ENCODE measurements at regions not wholly inside any gene's neighbourhood (a gene's known extent, or its start where the extent isn't known, plus 50 kb on each side); places are given as distances from the start of the nearest gene placed in this dataset.
"Not testable (repeated sequence)": the region's sequence is repeated elsewhere in the genome, so short reads cannot be mapped to it uniquely, and the experiment has no call there.

- CTCF ChIA-PET; H3K4me2 ChIP-seq (ENCODE audit: low read length); H2AFZ ChIP-seq (ENCODE audit: low read length); H3K79me2 ChIP-seq (ENCODE audit: low read length); H3K4me3 ChIP-seq (ENCODE audit: low read length); H3K9me2 ChIP-seq (replicated peaks; ENCODE audit: low read length); H3K9ac ChIP-seq (ENCODE audit: low read length); H3F3A ChIP-seq (ENCODE audit: low read length, unreplicated experiment); POLR2A ChIA-PET (ENCODE audit: unreplicated experiment); H4K20me1 ChIP-seq (ENCODE audit: low read length); H3K9me3 ChIP-seq (ENCODE audit: low read length); H3K27me3 ChIP-seq (ENCODE audit: low read length); H3K4me1 ChIP-seq (ENCODE audit: insufficient read depth, low read length); intact Hi-C loops (cut with micrococcal nuclease); H3K36me3 ChIP-seq (ENCODE audit: low read depth, low read length); H3K27ac ChIP-seq (ENCODE audit: low read length); BruUV-seq (replicated peaks): not testable (repeated sequence)
- ATAC-seq (peak; percentile 46; the same call in 1 of the 2 replicates), DNase-seq (peak; percentile 20)
- TF ChIP-seq CTCF (conservative IDR thresholded peaks at IDR 0.05; ENCODE audit: low read depth, low read length) = 0 out of 2 replicates have a peak, but pooled peaks have one; percentile 16
Measured at GRCh38 chr2:89112434-89112833, 421.0 kb downstream of the RPIA start.

GRCh38 chr2:89113286-89113685 lies 421.8 kb downstream of the RPIA start:
- H3K27me3 ChIP-seq (ENCODE audit: low read length); H3F3A ChIP-seq (ENCODE audit: low read length, unreplicated experiment); H3K79me2 ChIP-seq (ENCODE audit: low read length); H3K4me1 ChIP-seq (ENCODE audit: insufficient read depth, low read length); intact Hi-C loops (cut with micrococcal nuclease); H3K9ac ChIP-seq (ENCODE audit: low read length); H3K27ac ChIP-seq (ENCODE audit: low read length); H3K36me3 ChIP-seq (ENCODE audit: low read depth, low read length); H2AFZ ChIP-seq (ENCODE audit: low read length); CTCF ChIA-PET; H3K4me2 ChIP-seq (ENCODE audit: low read length); ATAC-seq; DNase-seq; H3K9me2 ChIP-seq (replicated peaks; ENCODE audit: low read length); H3K4me3 ChIP-seq (ENCODE audit: low read length); BruUV-seq (replicated peaks); H3K9me3 ChIP-seq (ENCODE audit: low read length); POLR2A ChIA-PET (ENCODE audit: unreplicated experiment); H4K20me1 ChIP-seq (ENCODE audit: low read length): not testable (repeated sequence)

- H3K4me2 ChIP-seq (ENCODE audit: low read length); CTCF ChIA-PET; H3K9me2 ChIP-seq (replicated peaks; ENCODE audit: low read length); H4K20me1 ChIP-seq (ENCODE audit: low read length); H2AFZ ChIP-seq (ENCODE audit: low read length); H3K27ac ChIP-seq (ENCODE audit: low read length); H3K36me3 ChIP-seq (ENCODE audit: low read depth, low read length); BruUV-seq (replicated peaks); intact Hi-C loops (cut with micrococcal nuclease); H3F3A ChIP-seq (ENCODE audit: low read length, unreplicated experiment); H3K9ac ChIP-seq (ENCODE audit: low read length); H3K4me3 ChIP-seq (ENCODE audit: low read length); ATAC-seq; H3K4me1 ChIP-seq (ENCODE audit: insufficient read depth, low read length); POLR2A ChIA-PET (ENCODE audit: unreplicated experiment); H3K9me3 ChIP-seq (ENCODE audit: low read length); DNase-seq; H3K79me2 ChIP-seq (ENCODE audit: low read length): not testable (repeated sequence)
- H3K27me3 ChIP-seq (ENCODE audit: low read length) = peaks cover 21% of the 10 kb centered on the region
Measured at GRCh38 chr2:89129440-89129839, 438.0 kb downstream of the RPIA start.

GRCh38 chr2:89130665-89131308 lies 439.3 kb downstream of the RPIA start:
- H3K9me2 ChIP-seq (replicated peaks; ENCODE audit: low read length); H3K27ac ChIP-seq (ENCODE audit: low read length); H3K4me1 ChIP-seq (ENCODE audit: insufficient read depth, low read length); H3K79me2 ChIP-seq (ENCODE audit: low read length); H3K36me3 ChIP-seq (ENCODE audit: low read depth, low read length); H3K9me3 ChIP-seq (ENCODE audit: low read length); H3F3A ChIP-seq (ENCODE audit: low read length, unreplicated experiment); BruUV-seq (replicated peaks); CTCF ChIA-PET; H2AFZ ChIP-seq (ENCODE audit: low read length); H3K4me2 ChIP-seq (ENCODE audit: low read length); intact Hi-C loops (cut with micrococcal nuclease); POLR2A ChIA-PET (ENCODE audit: unreplicated experiment); H3K4me3 ChIP-seq (ENCODE audit: low read length); H4K20me1 ChIP-seq (ENCODE audit: low read length); ATAC-seq; H3K9ac ChIP-seq (ENCODE audit: low read length); DNase-seq: not testable (repeated sequence)
- H3K27me3 ChIP-seq (ENCODE audit: low read length) = peaks cover 21% of the 10 kb centered on the region

- DNase-seq; H3K9me2 ChIP-seq (replicated peaks; ENCODE audit: low read length); H3K4me2 ChIP-seq (ENCODE audit: low read length); ATAC-seq; BruUV-seq (replicated peaks); H3K27ac ChIP-seq (ENCODE audit: low read length); POLR2A ChIA-PET (ENCODE audit: unreplicated experiment); H3K4me3 ChIP-seq (ENCODE audit: low read length); intact Hi-C loops (cut with micrococcal nuclease); H4K20me1 ChIP-seq (ENCODE audit: low read length); H3K79me2 ChIP-seq (ENCODE audit: low read length); H3F3A ChIP-seq (ENCODE audit: low read length, unreplicated experiment); H3K9ac ChIP-seq (ENCODE audit: low read length); H2AFZ ChIP-seq (ENCODE audit: low read length); H3K4me1 ChIP-seq (ENCODE audit: insufficient read depth, low read length); H3K9me3 ChIP-seq (ENCODE audit: low read length); CTCF ChIA-PET; H3K27me3 ChIP-seq (ENCODE audit: low read length); H3K36me3 ChIP-seq (ENCODE audit: low read depth, low read length): not testable (repeated sequence)
Measured at GRCh38 chr2:89142959-89143358, 451.5 kb downstream of the RPIA start.

- H3K27ac ChIP-seq (ENCODE audit: low read length); POLR2A ChIA-PET (ENCODE audit: unreplicated experiment); H3K4me2 ChIP-seq (ENCODE audit: low read length); H2AFZ ChIP-seq (ENCODE audit: low read length); BruUV-seq (replicated peaks); H3K36me3 ChIP-seq (ENCODE audit: low read depth, low read length); H3K79me2 ChIP-seq (ENCODE audit: low read length); H3F3A ChIP-seq (ENCODE audit: low read length, unreplicated experiment); H3K27me3 ChIP-seq (ENCODE audit: low read length); H3K9me3 ChIP-seq (ENCODE audit: low read length); CTCF ChIA-PET; H3K4me1 ChIP-seq (ENCODE audit: insufficient read depth, low read length); H4K20me1 ChIP-seq (ENCODE audit: low read length); DNase-seq; ATAC-seq; intact Hi-C loops (cut with micrococcal nuclease); H3K9me2 ChIP-seq (replicated peaks; ENCODE audit: low read length); H3K4me3 ChIP-seq (ENCODE audit: low read length); H3K9ac ChIP-seq (ENCODE audit: low read length): not testable (repeated sequence)
Measured at GRCh38 chr2:89145342-89145741, 453.9 kb downstream of the RPIA start.
